ENCODE measurements at regions not wholly inside any gene's neighbourhood (a gene's known extent, or its start where the extent isn't known, plus 50 kb on each side); places are given as distances from the start of the nearest gene placed in this dataset.

GRCh38 chr2:22950431-22950830, 434.5 kb upstream of the KLHL29 start:
- no peak for TF ChIP-seq EP300 (IDR thresholded peaks at IDR 0.05)
- TF ChIP-seq CTCF (IDR thresholded peaks at IDR 0.05): no peak

Measured in ovary (tissue), 3 donors.